NK-92 (cell line): ENCODE measurements at regions not wholly inside any gene's neighbourhood (a gene's known extent, or its start where the extent isn't known, plus 50 kb on each side); places are given as distances from the start of the nearest gene placed in this dataset.
"Not testable (repeated sequence)": the region's sequence is repeated elsewhere in the genome, so short reads cannot be mapped to it uniquely, and the experiment has no call there.

Experiments used
- DNase-seq: peaks from one replicate; lab custom pipeline; 2025; ENCODE audit not compliant: unreplicated experiment; lab: John Stamatoyannopoulos, UW

- no peak for DNase-seq
Observed at GRCh38 chr13:50225193-50226155, 210.2 kb downstream of the KCNRG start.

GRCh38 chr13:50226515-50227155 lies 211.4 kb downstream of the KCNRG start:
- DNase-seq: no peak

DNA sequence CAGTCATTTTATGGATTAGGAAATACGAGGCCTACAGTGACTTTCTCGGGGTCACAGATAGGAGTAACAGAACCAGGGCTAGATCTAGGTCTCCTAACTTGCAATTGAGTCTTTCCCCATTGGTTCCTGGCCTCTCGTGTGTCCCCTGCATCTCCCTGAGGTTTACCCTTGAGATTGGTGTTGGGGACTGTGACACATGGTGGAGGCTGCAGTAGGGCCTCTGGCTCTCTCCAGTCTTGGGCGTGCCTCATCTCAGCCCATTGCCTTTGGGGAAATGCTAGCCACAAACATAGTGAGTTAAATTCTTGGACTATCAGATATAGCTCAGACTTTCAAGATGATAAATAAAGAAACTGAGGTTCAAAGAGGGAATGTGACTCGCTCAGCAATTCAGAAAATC lies 212.1 kb downstream of the KCNRG start:
- DNase-seq: no peak

DNA sequence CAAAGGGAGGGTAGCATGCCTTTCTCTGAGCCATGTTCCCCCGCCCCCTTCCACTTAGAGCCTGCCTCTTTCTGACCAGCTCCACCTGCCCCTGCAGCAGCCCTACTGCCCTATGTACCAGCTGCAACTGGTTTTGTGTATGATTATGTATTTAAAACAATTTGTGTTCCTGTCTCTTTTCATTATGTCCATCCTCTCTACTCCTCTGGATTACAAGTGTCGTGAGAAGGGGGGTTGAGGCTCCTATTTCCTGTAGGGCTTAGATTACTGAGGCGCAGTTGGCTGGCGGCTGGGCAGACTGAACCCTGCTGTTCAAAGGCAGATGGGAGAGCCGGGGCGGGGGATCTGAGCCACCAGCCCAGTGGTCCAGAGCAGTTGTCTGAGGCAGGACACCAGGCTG lies 213.3 kb downstream of the KCNRG start:
- no peak for DNase-seq

DNA sequence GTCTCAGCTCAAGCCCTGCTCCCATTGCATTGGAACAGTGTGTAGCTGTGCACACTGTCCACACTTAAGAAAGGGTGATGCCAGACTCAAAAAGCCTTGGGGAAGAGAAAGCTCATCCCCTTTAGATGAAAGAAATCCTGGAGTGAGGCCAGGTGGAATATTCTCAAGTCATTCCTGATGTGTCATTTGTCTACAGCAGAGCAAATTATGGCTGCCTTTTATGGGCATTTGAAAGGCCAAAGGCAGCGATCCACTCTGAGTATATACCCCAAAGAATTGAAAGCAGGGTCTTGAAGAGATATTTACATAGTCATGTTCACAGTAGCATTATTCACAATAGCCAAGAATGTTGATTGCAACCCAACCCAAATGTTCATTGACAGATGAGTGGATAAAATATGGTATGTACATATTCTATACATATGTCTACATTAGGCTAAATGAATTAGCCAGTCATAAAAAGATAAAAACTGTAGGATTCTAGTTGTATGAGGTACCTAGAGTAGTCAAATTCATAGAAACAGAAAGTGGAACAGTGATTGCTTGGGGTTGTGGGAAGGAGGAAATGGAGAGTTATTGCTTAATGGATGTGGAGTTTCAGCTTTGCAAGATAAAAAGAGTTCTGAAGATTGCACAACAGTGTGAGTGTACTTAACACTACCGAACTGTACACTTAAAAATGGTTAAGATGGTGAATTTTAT lies 214.9 kb downstream of the KCNRG start:
- DNase-seq: no peak

- no peak for DNase-seq
Observed at GRCh38 chr13:50230662-50230978, 215.4 kb downstream of the KCNRG start.

DNA sequence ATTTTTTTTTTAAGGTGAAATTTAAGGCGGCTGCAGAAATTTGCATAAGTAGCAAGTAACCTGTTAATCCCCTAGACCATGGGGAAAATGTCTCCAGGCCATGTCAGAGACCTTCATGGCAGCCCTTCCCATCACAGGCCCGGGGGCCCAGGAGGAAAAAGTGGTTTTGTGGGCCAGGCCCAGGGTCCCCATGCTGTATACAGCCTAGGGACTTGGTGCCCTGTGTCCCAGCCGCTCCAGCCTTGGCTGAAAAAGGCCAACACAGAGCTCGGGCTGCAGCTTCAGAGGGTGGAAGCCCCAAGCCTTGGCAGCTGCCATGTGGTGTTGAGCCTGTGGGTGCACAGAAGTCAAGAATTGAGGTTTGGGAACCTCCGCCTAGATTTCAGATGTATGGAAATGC lies 218.3 kb downstream of the KCNRG start:
- not testable (repeated sequence) for DNase-seq

- DNase-seq: no peak
Observed at GRCh38 chr13:50235604-50236342, 220.5 kb downstream of the KCNRG start.

DNA sequence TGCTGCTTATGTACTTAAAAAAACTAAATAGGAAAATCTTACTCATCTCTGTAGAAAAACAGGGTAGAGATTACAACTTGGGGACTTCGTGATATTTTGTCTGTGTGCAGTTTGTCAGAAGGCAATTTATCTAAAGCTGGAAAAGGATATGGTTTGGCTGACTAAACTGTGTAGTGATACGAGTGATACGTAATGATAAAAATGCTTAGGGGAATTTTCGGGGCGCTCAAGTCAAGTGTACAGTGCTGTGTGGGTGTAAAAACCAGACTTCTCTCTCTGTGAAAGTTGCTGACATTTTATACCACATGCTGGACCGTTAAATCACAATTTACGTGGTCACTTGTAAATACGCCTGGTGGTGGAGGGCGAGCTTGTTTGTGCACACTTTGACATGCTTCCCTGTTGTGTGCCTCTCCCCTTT lies 221.7 kb downstream of the KCNRG start:
- no peak for DNase-seq

GRCh38 chr13:50238922-50239321 lies 223.7 kb downstream of the KCNRG start:
- DNase-seq: no peak

DNA sequence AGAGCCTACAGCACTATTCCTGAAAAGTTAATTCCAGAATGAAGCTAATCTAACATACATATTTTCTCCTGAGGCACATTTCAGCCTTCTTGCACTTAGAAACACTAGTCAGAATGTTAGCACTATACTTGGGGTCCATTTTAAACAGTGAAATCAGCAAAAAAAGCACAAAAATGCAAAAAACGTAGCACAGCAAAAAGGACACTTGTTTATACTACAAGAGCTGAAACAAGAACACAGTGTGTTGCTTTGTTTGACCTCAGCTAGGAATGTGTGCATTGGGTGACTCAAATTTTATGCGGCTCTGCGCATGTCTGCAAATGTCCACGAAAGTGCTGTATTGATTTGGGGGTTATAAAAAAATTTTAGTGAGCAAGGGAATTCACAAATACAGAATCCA lies 226.2 kb downstream of the KCNRG start:
- DNase-seq: no peak

DNA sequence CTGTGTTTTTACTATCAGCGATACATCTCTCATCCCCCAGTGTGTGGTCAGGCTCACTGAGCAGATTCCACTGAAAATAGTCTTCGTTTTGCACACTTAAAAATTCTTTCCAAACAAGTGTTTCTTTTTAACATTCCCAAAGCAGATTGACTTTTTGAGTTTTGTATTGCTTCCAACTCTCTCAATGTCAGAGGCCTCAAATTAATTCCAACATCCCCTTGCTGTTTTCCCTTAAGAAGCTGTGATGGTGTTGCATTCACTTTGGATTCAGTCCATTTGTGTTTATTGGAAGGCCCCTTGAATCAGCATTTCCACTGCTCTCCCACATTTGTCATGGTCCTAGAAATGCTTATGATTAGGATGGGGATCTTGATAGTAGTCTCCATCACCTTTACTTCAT lies 228.7 kb downstream of the KCNRG start:
- no peak for DNase-seq

DNA sequence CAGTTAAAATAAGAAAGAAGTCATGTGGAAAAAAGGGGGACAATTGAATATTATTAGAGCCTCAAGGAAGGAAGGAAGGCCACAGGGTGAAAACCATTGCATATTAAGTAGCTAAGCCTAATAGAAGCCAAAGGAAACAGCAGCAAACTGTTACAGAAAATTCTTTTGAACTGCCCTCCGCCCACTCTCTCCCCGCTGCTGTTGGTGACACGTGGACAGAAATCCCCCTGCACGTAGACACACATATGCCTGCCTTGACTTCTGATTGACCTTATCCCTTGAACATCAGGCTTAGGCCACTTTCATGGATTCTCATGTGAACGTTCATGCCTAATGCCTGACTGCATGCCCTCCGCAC lies 229.1 kb downstream of the KCNRG start:
- no peak for DNase-seq

- DNase-seq: no peak
Observed at GRCh38 chr13:50244713-50245574, 229.7 kb downstream of the KCNRG start.

GRCh38 chr13:50247223-50247622 lies 232.0 kb downstream of the KCNRG start:
- no peak for DNase-seq

- no peak for DNase-seq
Observed at GRCh38 chr13:50248516-50249143, 233.4 kb downstream of the KCNRG start.

DNA sequence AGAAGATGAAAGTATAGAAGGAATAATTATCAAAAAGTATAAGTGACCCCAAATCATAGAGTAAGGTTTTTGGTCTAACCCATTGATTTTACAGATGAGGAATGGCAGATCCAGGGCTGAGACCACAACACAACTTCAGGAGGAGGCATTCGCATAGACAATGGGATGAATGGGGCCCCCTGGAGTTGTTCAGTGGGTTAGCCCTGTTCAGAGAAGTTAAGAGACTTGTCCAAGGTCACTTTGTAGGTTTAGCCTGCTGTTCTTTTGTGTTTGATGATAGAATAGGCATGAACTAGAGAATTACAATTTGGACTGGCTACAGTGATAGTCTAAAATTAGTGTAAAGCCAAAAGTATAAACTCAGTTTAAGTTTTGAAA lies 233.9 kb downstream of the KCNRG start:
- no peak for DNase-seq

- no peak for DNase-seq
Observed at GRCh38 chr13:50250401-50250800, 235.2 kb downstream of the KCNRG start.

DNA sequence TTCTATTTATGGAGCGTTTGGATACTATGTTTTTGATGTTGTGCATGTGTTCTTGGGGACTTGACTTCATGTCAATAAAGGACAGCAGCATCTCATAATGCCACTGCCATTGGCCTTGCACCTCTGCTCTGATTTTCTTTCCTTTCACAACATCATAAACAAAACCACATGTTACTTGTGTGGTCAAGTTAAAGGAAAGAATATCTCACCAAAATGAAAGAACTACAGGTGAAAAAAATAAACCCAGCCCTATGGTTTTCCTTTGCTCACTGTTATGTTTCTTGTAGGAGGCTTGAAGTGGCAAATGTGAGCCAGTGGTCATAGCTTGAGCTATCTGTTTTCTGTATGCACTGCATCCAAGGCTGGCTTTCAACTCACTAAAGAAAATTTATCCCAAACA lies 240.4 kb downstream of the KCNRG start:
- no peak for DNase-seq
